DLD1 (cell line): ENCODE measurements at regions not wholly inside any gene's neighbourhood (a gene's known extent, or its start where the extent isn't known, plus 50 kb on each side); places are given as distances from the start of the nearest gene placed in this dataset.

Experiments used
- in situ Hi-C: cut with HindIII; loops from 2 replicates; pipeline ENCODE4 v1.10.0; 2017; ENCODE audit warnings: low sequenced_read_pairs

DNA sequence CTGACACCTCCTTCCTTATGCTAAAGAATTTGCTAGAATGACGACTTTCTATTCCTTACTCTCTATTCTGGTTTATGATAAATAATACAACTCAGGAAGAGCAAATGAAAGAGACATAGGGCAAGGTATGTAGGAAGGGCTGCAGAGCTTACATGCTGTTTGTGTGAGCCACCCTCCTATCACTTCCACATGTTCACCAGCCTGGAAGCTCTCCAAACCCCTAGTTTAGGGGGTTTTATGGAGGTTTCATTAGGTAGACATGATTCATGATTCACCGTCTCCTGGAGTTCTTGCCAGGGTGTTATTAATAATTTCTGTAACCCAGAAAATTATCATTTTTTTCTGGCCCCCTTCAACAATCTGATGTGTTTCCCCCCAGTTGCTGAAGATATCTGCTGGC is 172.1 kb upstream of the COL8A1 start:
- in situ Hi-C loops = no loop called here

DNA sequence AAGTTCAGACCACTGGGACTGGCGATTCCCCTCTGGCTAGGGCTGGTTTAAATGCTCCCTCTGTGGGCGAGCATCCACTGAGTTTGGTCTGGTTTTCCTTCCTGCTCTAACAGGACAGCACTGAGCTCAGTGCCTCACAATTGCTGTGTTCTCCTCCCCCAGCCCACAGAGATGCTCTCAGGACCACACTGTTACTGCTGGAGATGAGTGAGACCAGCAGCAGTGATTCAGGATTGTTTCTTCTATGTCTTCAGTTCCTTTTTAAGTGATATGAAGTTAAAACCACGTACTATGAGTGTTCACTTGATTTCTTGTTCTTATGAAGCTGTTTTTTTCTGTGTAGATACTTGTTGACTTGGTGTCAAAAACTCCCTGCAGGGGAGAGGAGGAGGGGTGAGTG is 180.4 kb upstream of the COL8A1 start:
- in situ Hi-C loops = no loop called here

DNA sequence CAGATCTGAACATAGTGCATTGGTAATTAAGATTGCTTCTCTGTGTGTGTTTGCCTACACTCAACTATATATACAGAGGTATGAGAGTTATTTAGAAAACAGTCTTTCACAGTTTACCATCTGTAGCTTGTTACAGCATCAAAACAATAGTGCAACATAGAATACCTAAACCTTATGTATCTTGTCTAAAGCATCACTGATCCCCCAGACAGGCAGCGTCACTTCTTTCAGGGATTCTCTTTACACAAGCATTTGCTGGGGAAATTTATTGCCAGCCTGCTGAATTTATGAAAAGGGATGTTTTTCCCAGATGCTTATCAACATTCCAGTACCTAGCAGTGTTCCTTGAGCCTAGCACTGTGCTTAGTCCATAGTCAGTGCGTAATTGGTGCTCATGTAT is 195.8 kb upstream of the COL8A1 start:
- in situ Hi-C loops = no loop called here

GRCh38 chr3:99439892-99440291 is 198.5 kb upstream of the COL8A1 start:
- in situ Hi-C loops = no loop called here

DNA sequence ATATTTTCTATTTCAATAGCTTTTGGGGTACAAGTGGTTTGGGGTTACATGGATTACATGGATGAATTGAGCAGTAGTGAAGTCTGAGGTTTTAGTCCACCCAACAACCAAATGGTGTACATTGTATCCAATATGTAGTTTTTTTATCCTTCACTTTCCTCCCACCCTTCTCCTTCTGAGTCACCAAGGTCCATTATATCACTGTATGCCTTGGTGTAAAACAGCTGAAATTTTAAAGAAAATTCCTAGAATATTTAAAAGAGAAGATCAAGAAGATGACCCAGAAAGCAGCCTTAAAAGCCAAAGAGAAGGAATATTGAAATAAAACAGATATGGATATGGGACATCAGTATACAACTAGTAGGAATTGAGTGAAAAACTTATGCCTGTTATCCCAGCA is 204.2 kb upstream of the COL8A1 start:
- in situ Hi-C loops = no loop called here

GRCh38 chr3:99430348-99431134 is 207.9 kb upstream of the COL8A1 start:
- in situ Hi-C loops = no loop called here

GRCh38 chr3:99429502-99429901 is 208.9 kb upstream of the COL8A1 start:
- in situ Hi-C loops = no loop called here

DNA sequence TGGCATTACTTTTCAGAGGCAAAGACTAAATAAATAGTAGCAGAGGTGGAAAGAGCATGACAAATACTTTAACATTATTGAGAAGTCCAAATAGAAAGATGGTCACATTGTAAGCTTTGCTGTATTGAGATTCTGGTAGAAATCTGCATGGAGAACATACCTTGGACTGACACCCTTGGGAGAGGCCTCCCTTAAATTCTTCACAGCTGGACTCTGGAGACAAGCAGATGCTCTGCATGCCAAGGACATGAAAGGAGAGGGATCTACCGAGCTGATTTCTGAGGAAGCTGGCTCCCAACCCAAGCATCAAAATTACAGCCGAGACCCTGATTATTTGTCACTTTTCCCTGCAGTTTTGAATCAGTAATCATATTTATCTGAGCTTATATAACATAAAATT is 212.5 kb upstream of the COL8A1 start:
- in situ Hi-C loops = no loop called here

DNA sequence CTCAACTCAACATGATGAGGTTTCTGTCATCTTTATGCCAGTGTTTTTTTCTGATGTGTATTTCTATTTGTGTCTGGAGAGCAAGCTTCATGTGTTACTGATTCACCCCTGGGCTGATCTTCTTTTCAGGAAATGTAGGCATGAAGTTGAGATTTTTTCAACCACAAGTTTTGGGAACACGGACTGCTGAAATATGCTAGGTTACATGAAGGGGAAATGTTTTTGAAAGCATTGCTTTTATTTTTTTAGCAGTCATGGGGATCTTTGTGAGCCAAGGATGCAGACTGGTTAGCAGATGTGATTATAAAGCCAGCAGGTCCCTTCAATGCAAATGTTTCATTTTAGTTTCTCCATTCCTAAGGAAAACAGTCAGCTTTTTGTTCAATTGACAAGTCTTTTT is 219.3 kb upstream of the COL8A1 start:
- in situ Hi-C loops = no loop called here

DNA sequence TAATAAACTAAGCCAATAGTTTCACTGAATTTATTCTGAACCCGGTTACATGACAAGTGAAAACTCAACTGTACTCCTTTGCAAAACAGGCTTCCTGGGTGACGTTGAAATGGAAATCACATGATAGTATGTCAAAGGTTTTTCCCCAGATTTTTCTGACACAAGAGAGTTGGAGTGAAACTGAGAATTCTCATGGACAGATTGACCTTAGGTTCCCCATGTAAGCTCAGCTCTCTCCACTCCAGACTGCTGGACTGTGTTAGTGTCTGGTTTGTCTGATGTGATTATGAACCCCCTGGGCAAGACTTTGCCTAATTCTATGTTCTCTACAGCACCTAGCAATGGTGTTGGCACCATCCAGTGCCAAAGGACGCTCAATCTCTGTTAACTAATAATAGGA is 219.7 kb upstream of the COL8A1 start:
- in situ Hi-C loops = no loop called here

- in situ Hi-C loops = no loop called here
These were observed 220.2 kb upstream of the COL8A1 start for GRCh38 chr3:99418209-99418635.

GRCh38 chr3:99413504-99413903 is 224.9 kb upstream of the COL8A1 start:
- in situ Hi-C loops = no loop called here

DNA sequence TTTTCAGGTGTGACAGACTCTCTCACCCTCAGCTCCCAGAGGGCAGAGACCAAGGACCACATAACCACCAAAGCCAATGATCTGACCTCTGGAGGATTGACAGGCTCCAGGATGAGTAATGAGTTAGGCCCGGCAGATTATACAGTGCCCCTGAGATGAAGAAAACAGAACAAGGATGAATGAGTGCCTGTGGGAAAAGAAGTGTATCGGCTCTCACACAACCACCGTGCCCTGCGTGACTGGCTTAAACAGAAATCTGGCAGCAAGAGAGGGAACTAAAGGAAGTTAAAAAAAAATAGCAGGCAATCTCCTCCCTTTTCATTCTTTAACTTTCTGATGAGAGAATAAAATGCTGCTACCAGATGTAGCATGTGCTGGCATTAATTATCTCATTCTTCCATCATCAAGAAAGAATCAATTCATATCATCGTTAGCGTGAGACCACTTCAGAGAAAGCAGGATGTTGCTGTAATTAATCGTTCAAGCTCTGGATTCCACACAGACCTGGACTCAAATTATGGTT is 227.5 kb upstream of the COL8A1 start:
- in situ Hi-C loops = no loop called here

DNA sequence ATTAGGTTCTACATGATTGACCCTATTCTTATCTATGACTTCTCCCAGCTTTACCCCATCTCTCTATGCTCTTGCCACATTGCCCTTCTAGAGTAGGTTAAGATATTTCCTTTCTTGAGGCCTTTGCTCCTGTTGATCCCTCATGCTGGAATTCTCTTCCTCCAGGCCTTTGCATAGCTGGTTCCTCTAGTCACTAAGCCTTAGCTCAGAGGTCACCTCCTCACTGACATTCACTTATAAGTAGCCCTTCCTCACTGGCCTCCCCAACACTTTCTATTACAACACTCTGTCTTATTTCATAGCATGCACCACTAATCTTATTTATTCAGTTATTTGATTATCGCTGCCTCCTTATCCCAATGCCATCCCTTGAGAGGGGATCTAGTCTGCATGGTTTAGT is 228.4 kb upstream of the COL8A1 start:
- in situ Hi-C loops = no loop called here

GRCh38 chr3:99407257-99407656 is 231.1 kb upstream of the COL8A1 start:
- in situ Hi-C loops = no loop called here

DNA sequence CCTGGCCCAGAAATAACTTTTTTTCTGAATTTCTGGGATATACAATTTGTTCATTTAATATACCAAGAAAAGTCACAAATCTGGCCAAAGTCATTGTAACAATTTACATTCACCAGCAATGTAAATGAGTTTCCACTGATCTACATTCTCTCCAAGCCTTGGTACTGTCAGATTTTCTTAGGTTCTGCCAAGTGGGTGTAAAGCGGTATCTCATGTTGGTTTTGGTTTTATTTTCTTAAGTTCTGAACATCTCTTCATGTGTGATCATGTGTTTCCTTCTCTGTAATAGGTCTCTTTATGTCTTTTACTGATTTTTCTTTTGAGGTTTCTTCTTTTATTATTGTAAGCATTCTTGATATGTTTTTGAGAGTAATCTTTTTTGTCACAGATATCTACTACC is 235.6 kb upstream of the COL8A1 start:
- in situ Hi-C loops = no loop called here

- in situ Hi-C loops = no loop called here
These were observed 238.0 kb upstream of the COL8A1 start for GRCh38 chr3:99400352-99400751.

DNA sequence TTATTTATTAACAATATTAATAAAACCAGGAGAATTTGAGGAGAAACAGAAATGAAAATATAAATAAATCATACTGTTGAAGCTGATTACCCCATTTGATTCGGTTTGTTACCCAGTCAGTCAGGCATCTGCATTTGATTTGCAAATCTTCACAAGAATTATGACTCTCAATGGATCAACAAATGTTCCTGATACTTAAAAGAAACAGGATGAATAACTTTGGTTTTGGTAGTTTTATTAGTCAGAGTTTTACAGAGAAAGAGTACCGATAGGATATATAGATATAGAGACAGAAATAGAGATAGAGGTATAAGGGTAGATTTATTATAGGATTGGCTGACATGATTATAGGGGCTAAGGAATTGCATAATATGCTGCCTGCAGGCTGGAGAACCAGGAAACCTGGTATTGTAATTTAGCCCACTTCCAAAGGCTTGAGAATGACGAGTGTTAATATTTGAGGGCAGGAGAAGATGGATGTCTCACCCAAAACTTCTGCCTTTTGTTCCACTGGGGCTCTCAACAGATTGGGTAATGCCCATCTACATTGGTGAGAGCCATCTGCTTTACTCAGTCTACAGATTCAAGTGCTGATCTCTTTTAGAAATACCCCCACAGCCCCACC is 241.6 kb upstream of the COL8A1 start:
- in situ Hi-C loops = no loop called here

GRCh38 chr3:99394831-99395778 is 243.3 kb upstream of the COL8A1 start:
- in situ Hi-C loops = loop anchor here (5.0 kb wide), 1 partner anchor 77 kb away; no protein-coding TSS in a partner anchor

GRCh38 chr3:99393961-99394360 is 244.4 kb upstream of the COL8A1 start:
- in situ Hi-C loops = loop anchor here (5.0 kb wide), 1 partner anchor 78 kb away; no protein-coding TSS in a partner anchor

GRCh38 chr3:99388780-99389179 is 249.6 kb upstream of the COL8A1 start:
- in situ Hi-C loops = no loop called here
